ENCODE measurements at regions not wholly inside any gene's neighbourhood (a gene's known extent, or its start where the extent isn't known, plus 50 kb on each side); places are given as distances from the start of the nearest gene placed in this dataset.
"Not testable (repeated sequence)": the region's sequence is repeated elsewhere in the genome, so short reads cannot be mapped to it uniquely, and the experiment has no call there.

DNA sequence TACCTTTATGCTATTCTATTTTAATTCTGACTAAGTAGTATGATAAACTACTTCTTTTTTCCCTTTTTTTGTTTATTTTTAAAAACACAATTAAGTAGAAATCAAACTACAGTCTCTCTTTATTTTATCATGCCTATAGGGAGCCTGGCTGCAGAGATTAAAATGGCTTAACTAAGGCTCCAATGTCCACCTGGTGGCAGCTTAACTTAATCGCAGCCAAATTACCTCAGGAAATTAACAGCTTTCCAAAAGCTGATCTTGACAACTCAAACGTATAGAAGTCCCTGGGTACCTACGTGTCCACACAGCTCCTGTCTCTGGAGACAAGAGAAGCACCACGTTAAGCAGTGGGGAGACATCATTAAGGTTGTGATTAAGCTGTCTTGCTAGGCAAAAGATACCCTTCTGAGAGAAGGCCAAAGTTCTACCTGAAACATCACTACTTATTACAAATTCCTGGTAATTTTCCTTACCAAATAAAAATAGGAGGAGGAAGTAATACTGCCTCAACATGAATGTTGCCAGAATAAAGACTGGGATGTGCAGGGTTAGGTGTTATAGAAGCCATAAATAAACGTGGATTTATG lies 63.2 kb upstream of the SNX19 start:
- DNase-seq (ENCODE audit: low read depth in 2 of 2), result no peak

DNA sequence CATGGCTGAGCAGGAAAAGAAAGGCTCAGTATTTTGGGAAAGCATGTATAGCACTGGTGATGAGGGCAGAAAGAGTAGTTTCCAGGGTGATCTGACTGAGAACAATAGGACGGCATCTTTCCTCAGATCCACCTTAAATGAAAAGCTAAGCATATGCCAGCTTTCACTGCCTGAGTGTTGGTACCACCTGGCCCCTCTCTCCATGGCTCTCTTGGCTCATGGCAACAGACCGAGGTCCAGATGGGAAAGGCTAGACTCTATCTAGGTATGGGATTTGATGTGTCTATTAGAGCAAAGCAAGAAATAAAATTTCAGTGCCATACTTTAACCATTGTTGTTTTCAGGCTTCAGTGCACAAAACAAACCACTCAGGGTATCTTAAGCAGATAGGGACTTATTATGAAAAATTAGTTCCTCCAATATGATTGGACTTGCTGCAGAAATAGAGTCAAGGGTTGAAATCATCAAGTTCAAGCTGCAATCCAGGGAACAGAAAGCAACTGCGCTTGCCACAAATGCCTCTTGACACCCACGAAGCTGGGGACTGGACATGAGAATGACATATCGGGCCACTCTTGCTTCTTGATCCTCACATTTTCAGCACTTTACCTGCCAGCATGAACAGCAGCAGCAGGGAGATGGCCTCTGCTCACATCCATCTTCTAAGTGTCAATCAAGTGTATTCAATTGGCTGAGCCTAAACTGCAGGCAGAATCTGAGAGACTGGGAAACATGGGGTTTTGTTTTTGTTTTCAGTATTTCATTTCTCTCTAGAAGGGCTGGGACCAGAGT lies 64.0 kb upstream of the SNX19 start:
- DNase-seq (ENCODE audit: low read depth in 2 of 2), result no peak

DNA sequence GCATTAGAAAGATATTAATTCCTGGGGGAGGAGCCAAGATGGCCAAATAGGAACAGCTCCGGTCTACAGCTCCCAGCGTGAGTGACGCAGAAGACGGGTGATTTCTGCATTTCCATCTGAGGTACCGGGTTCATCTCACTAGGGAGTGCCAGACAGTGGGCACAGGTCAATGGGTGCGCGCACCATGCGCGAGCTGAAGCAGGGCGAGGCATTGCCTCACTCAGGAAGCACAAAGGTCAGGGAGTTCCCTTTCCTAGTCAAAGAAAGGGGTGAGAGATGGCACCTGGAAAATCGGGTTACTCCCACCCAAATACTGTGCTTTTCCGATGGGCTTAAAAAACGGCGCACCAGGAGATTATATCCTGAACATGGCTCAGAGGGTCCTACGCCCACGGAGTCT lies 68.0 kb upstream of the SNX19 start:
- not testable (repeated sequence) for DNase-seq (ENCODE audit: low read depth in 2 of 2)

DNA sequence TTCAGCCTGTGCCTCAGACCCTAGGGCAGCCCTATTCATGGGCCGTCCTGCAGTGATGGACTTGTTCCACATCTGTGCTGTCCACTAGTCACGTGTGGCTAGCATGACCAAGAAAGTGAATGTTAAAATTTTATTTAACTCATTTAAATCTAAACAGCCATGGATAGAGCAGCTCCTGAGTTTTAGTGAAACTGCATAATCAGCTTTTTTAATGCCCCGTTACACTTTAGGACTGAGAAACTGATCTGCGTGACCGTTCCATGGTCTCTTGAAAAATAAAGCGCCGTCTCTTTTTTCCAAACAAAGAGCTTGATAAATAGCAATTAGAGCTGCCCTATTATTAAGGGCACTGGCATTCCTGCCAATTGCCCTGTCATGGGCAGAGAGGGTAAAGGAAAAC lies 76.5 kb upstream of the SNX19 start:
- DNase-seq (ENCODE audit: low read depth in 2 of 2), result no peak

DNA sequence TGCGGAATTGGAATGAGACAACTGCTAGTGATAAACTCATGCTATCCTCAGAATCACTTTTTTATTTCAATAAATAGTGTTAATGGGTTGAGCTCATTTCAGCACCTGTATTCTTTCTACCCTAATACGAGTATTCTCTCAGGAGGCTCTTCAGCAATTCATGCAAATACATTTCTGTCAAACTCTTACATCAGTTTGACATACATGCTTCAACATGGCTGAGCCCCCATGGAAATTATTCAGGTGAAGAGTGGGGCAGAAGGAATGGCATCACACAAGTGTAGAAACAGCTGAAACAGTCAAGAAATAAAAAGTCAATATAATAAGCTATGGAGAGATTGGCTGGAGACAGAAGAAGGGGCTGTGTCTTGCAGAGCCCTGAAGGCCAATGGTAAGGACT lies 77.8 kb upstream of the SNX19 start:
- no peak for DNase-seq (ENCODE audit: low read depth in 2 of 2)

DNA sequence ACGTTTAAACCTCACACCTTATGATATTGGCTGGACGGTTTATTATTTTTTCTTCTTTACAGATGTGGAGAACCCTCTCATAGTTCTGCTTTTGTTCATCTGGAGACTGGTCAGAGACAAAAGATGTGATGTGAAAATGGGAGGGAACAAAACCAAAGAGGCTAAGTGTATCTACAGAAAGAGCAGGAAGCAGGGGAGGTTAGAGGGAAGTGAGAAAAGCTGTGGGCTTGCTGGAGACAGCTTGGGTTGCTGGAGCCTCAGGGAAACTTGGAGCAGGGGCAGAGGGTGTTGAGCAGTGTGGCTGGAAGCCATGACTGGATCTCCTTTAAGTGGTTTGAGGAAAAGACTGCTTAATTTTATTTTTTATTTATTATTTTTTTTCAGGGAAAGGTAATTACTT lies 79.0 kb upstream of the SNX19 start:
- DNase-seq (ENCODE audit: low read depth in 2 of 2), result no peak

DNA sequence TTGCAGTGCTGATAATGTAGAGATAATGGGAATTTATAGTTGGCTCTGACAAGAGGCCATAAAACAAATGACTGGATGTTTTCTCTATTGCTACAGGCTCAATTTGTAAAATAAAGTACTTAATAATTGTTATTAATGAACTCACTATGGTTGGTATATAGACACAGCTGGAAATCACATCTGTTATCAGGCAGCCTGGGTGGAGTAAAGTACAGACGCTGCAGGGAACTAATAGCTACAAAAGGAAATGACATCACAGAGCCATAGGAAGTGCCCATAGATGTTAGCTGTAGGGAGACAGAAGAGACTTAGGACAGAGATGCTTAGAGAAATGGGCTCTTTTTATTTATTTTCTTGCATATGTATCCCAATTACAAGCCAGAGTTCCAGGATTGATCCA lies 81.0 kb upstream of the SNX19 start:
- no peak for DNase-seq (ENCODE audit: low read depth in 2 of 2)

DNA sequence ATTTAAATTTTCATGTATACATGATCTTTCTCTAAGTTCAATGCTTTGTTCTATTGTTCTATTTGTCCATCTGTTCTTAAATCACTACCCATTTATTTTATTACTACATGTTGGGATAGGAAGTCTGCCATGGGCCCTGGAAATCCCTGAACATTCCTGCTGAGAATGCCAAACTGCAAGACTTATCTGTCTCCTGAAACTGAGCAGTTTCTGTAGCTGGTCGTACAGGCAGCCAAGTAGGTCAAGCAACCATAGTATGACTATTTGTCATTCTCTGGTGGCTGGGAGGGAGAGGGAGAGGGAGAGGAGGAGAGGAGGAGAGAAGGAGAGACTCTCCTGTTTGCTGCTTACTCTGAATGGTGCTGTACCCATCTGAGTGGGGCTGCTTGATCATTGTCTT lies 82.8 kb upstream of the SNX19 start:
- no peak for DNase-seq (ENCODE audit: low read depth in 2 of 2)

DNA sequence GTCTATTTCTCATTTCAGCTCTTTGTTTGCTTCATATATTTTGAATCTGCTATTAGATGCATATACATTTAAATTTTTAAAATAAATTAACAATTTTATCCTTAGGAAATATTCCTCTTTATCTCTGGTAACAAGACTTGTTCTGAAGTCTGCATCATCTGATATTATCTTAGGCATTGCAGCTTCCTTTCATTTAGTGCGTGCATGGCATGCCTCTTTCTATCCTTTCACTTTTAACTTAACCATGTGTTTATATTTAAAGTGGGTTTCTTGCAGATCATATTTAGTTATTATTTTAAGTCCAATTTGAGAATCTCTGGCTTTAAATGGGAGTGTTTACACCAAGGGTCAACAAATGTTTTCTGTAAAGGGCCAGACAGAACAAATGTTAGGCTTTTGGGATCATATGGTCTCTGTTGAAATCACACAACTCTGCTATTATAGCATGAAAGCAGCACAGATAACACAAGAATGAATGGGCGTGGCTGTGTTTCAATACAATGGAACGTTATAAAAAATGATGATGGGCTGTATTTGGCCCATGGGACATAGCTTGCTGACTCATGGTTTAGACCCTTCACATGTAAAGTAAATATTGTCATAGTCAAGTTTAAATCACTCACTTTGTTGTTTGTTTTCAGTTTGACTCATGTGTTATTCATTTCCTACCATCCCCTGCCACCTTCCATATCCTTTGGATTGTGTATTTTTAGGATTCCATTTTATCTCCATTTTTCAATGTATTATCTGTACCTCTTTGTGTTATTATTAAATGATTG lies 83.9 kb upstream of the SNX19 start:
- no peak for DNase-seq (ENCODE audit: low read depth in 2 of 2)

DNA sequence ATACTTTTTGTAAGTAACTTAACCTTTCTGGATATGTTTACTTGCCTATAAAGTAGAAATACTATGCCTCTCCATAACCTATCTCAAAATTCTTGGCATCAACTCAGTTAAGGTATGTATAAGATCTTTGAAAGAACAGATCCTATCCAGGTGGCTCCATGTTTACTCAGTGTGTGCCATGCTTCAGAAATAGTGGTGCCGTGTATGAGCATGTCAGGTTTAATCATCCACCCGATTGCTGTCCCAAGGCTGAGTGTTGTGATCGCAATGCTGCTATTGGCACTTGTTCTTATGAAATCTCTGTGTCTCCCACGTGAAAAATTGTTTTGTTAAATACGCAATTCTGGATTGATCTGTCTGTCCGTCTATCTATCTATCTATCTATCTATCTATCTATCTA lies 85.9 kb upstream of the SNX19 start:
- DNase-seq (ENCODE audit: low read depth in 2 of 2), result no peak

DNA sequence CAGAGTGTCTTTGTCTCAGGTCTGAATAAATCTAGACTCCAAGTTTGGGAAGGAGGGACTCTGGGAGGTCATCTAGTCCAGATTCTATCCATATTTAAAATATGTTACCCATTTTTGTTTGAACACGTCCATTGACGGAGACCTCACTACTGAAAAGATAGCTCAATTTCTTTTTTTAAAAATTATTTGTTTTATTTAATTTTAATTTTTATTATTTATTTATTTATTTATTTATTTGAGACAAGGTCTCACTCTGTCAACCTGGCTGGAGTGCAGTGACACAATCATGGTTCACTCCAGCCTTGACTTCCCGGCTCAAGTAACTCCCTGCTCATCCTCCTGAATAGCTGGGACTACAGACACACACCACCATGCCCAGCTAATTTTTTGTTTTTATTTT lies 89.5 kb upstream of the SNX19 start:
- DNase-seq (ENCODE audit: low read depth in 2 of 2), result no peak

DNA sequence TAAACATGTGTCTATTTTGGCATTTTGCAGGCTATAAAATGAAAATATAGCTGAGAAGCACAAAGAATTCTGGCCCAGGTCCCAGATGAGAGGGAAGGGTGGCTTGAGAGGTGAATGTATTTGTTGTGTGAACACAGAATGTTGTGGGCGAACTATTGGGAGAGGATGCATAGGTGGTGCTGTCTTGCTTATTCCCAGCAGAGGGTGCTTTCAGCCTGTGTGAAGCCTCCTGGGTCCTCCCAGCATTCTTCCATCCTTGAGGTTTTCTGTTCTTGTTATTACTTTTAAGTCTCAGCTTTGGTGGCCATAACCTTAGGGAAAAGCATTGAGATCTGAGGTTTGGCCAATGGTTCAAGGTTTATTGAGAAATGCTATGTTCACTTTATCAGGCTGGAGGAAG lies 108.7 kb upstream of the SNX19 start:
- DNase-seq (ENCODE audit: low read depth in 2 of 2), result no peak

DNA sequence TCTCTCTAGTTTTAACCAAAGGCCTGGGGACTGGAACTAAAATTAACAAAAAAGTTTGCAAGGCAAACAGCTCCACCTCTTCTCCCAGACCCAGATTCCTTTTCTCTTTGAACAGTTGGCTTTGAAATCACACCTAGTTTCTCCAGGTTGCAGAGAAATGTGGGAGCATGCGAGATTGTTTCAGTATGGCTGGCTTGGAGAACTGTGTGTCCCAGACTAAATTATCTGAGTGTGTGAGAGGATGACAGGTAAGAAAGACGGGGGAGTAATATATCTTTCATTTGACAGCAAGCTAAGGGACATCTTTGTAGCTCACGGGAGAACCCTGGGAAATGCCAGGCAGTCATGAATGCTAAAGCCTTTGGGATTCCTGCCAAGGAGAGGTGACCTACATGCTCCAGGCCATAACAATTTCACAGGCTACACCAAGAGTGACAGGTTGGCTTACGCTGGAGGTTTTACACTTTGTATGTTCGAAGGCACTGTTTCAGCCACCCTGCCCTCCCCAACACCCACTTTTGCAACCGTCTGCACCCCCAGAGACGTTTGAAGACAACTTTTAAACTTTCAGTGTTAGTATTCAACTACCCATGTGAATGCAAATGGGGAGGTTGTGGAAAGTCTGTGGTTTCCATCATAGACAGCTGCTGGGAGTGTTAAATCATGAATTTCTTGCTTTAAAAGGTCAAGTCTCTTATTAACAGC lies 109.3 kb upstream of the SNX19 start:
- DNase-seq (ENCODE audit: low read depth in 2 of 2), result no peak

DNA sequence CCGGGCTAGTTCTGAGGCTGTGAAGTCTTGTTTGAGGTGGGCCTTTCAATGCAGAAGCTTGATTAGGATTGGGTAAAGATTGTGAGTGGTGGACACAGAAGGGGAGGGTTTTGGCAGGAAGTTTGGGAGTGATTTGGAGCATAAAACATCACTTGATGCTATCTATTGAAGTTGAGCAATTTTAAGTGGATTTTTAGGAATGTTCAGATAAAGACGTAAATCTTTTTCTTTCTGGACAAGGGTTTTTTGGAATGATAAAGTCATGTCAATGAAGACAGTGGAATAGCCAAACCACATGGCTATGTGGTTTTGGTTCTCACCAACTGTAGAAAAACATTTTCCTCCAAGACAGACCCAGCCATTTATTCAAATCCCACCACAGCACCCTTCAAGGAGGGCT lies 111.2 kb upstream of the SNX19 start:
- DNase-seq (ENCODE audit: low read depth in 2 of 2), result no peak

DNA sequence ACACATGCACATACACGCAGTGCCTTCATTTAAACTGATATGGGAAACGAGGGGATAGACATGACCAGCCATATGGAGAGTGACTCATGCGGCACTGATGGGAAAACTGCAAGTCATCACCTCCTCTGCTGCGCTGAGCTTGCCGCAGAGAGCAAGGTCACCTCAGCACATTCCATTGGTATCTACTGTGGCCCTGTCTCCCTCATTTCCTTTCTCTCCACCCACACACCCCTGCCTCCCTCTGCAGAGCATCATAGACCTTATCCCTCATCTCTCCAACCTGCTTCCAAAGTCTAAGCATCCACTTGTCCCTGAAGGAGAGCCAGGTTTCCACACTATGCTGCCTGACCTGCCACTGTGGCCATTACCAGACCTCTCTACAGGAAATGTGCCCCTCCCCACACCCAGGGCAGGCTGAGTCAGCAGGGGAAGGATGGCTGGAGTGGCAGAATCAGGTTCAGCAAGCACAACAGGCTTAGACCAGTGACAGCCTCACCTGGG lies 116.9 kb upstream of the SNX19 start:
- no peak for DNase-seq (ENCODE audit: low read depth in 2 of 2)

DNA sequence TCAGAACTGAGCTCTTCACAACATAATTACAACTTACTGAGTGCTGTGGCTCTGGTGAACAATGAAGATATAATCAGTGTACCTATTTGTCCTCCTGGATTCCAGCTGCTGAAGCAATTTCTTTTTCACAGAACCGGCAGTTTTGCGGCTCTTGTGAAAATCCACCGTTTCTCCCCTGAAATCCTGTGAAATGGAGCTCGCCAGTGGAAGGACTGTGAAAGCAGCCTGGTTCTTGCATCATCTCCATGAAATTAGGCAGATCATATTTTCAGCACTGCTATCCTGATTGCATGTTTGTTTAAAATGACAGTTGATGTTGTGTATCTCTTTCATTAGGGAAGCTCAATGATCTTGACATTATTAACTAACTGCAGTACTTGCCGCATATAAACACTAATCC lies 120.2 kb upstream of the SNX19 start:
- DNase-seq (ENCODE audit: low read depth in 2 of 2), result no peak

DNA sequence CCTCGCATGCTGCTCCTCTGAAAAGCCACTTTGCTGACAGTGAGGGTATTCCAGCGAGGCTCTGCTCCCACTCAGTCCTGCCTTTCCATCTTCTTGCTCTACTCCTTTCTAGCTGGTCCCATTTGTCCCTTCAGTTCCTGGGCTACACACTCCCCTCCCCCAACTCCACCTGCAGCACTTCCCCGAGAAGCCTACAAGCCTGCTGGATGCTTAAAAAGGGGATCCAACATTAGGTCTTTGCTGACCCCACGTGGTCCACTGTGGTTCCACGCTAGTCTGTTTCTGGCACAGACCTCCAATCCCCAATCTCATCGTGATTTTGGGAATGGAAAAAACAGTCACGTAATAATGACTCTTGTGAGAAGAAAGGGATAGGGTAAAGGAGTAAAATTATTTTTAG lies 121.6 kb upstream of the SNX19 start:
- DNase-seq (ENCODE audit: low read depth in 2 of 2), result no peak

DNA sequence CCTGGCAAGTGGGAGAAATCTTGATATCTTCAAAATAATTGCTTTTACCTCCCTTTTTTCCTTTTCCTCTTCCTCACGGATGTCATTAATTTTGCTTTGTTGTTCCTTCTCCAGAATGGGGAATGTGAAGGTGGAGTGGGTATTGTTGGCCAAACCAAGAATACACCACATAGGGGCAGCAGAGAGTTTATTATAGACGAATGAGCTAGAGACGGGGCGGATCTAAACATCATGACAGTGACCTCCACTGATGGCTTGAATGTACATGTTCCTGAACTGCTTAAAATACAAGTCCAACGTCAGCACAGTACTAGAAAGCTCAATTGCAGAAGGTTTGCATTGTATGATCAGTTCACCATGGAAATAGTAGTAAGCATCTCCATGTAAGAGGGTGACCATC lies 122.3 kb upstream of the SNX19 start:
- DNase-seq (ENCODE audit: low read depth in 2 of 2), result no peak

DNA sequence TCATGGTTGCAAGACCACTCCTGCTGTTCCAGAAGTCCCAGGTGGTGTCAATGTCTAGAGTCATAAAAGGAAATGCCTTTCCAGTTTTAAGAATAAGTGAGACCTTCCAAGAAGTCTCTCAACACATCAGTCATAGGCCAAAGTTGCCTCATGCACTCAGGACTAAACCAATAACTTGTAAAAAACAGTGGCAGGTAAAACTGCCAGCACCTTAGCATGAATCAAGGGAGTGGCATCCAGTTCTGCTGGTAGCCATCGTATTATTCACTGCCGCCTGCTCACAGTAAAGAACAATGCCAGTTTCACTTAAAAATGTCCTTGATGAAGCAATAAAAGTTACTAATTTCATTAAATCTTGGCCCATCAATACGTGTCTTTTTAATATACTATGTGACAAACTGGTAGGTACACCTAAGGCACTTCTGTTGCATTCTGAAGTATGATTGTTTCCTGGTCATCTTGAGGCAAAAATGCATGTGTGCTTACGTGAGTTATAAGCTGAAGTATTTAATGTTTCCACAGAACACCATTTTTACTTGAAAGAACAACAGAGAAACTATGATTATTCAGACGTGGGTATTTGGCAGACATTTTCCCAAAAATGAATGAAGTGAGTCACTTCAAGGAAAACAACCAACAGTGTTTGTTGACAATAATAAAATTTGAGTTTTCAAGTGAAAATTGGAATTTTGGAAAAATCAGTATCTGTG lies 125.2 kb upstream of the SNX19 start:
- no peak for DNase-seq (ENCODE audit: low read depth in 2 of 2)

DNA sequence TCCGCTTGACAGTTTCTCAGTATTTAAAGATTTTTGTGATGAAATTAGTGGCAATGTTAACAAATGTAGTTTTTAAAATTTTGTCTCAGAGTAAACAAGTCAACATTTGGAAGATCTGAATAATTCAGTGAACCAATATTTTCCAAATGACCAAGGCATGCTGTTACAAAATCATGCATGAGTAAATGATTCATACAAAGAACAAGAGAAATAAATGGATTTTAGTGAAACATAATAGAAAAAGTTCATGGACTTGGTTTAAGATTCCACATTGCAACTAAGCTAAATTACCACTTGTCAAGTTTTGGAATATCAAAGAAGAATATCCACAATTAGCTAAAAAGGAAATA lies 125.7 kb upstream of the SNX19 start:
- DNase-seq (ENCODE audit: low read depth in 2 of 2), result no peak

DNA sequence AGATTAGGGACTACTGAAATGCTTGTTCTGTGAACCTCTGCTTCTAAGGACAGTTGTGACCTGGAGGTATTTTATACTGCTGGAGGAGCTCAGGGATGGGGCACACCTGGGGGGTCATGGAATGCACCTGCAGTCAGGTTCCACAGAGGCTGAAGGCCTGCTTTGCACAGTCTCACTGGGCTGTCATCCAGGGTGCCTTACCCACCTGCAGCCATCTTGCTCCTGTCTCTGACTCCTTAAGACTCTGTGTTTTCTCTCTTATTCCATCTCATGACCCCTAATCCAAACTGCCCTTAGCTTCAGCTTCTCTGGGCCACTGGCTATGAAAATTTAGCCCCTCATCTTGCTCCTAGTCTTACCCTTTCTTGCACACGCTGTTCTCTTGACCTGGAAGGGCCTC lies 127.0 kb upstream of the SNX19 start:
- no peak for DNase-seq (ENCODE audit: low read depth in 2 of 2)

DNA sequence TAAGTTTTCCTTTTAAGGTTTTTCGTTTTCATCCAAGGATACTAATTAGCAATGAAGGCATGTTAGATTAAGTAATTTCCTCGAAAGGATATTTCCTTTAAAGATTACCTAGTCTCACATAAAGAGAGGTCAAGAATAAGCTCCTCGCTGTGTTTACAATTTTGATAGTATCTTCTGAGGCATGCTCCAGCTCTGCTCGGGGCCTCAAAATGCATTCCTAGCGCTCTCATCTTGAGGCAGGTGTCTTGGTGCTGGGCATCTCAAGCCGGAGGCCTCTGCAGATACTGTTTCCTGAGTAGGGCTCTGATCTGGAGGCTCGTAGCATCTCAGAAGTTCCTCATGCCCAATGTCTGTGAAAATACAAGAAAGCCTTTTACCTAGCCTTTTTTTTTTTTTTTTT lies 128.6 kb upstream of the SNX19 start:
- DNase-seq (ENCODE audit: low read depth in 2 of 2), result no peak
